GM12872 (cell line): ENCODE measurements at regions not wholly inside any gene's neighbourhood (a gene's known extent, or its start where the extent isn't known, plus 50 kb on each side); places are given as distances from the start of the nearest gene placed in this dataset.

Experiments
- CTCF ChIP-seq: IDR thresholded peaks from 3 replicates; pipeline ENCODE4 v1.5.1; 2011; ENCODE audit warnings: low read depth, mild to moderate bottlenecking, low read length, moderate library complexity; ENCODE audit not compliant: insufficient read depth

GRCh38 chr15:98444138-98444537 lies 204.2 kb upstream of the IGF1R start:
- TF ChIP-seq CTCF = no peak

- no peak for TF ChIP-seq CTCF
Measured at GRCh38 chr15:98445315-98445714, 203.0 kb upstream of the IGF1R start.

DNA sequence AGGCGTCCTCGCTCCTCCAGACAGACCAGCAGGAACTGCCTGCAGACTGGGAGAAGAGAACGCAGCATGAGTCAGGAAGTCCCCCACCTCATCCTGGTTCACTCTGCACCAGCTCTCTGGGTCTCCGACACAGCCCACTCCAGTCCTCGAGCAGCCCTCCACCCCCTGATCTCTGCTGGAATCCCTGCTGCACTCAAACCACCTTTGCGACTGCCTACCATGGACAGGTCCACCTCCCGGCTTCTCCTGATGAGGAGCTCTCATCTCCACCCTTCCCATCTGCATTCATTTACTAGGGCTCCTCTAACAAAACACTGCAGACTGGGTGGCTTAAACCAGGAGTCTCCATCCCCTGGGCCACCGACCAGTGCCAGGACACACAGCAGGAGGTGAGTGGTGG lies 202.3 kb upstream of the IGF1R start:
- TF ChIP-seq CTCF = no peak

DNA sequence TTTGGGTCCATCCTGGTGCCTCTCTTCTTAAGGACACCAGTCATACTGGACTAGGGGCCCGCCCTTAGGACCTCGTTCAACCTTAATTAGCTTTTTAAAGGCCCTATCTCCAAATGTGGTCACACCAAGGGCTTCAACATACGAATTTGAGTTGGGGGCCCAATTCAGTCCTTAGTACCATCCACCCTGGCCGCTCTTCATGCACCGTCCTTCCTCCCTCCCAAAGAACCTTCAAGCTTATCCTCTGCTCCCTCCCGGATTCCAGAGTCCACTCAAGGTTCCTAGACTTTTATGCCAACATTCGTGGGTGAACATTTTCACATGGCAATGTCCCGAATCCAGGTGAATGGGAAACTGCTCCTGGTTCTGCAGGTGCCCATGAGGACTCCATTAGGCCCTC lies 201.3 kb upstream of the IGF1R start:
- TF ChIP-seq CTCF = no peak

DNA sequence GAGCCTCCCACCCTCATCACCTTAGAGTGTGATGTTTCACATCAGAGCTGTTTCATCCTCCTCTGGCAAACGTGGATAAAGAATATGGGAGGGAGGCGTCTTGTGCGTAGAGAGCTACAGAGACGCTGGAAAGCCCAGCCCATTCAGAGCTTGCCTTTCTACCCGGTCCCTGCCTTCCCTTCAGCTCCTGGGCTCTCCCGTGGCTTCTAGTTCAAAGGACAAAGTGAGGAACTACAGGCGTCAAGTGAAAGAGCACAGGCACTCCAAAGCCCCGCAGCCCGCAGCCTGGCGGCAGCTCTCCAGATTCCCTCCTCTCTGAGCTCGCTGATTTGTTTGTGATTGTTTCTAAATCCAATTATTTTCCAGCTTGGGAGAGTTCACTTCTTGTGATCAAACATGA lies 197.1 kb upstream of the IGF1R start:
- no peak for TF ChIP-seq CTCF

DNA sequence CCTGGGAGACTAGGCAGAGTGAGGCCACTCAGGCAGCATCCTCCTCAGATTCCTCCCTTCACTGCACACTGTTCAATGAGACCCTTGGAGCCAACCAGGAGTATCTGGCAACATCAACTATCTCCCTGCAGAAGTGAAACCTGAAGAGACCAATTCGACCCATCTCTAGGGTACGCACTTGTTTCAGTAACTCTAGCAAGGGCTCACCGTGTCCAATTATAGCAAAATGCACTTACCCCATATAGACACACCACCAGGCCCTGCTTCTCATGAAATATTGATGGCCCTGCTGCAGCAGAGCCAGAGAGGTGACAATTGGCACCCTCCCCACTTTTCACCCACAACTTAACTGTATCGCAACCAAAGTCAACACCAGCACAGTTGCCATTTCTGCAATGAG lies 196.1 kb upstream of the IGF1R start:
- no peak for TF ChIP-seq CTCF

DNA sequence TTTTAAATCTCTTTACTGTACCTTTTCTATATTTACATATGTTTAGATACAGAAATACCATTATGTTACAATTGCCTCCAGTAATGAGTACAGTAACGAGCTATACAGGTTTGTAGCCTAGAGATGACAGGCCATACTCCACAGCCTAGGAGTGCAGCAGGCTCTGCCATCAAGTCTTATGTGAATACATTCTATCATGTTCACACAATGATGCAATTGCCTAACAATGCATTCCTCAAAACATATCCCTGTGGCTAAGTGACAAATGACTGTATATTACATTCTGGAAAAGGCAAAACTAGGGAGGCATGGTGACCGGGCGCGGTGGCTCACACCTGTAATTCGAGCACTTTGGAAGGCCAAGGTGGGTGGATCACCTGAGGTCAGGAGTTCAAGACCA lies 192.4 kb upstream of the IGF1R start:
- no peak for TF ChIP-seq CTCF

- TF ChIP-seq CTCF = no peak
Measured at GRCh38 chr15:98476559-98476958, 171.8 kb upstream of the IGF1R start.
